Sigmoid colon (tissue), 6 donors: ENCODE measurements at regions not wholly inside any gene's neighbourhood (a gene's known extent, or its start where the extent isn't known, plus 50 kb on each side); places are given as distances from the start of the nearest gene placed in this dataset.

ENCODE experiments used
- DNase-seq: peaks from one replicate; pipeline ENCODE4 v3.0.0-alpha.2; 2019
- H3K27ac ChIP-seq, 4 donors: fragments of 200-600 bp; sonication (generic); one replicate each; pipeline ENCODE4 v1.5.1; 2016 to 2019; ENCODE audit warnings: mild to moderate bottlenecking in 1 of 4
- H3K27me3 ChIP-seq, 3 donors: fragments of 200-600 bp; sonication (generic); one replicate each; pipeline ENCODE4 v1.5.1; 2019; ENCODE audit warnings: mild to moderate bottlenecking in 1 of 3
- H3K36me3 ChIP-seq, 4 donors: fragments of 200-600 bp; sonication (generic); one replicate each; pipeline ENCODE4 v1.5.1; 2016 to 2019
- H3K4me1 ChIP-seq, 4 donors: fragments of 200-600 bp; sonication (generic); one replicate each; pipeline ENCODE4 v1.5.1; 2017 to 2019
- H3K4me3 ChIP-seq, 4 donors: fragments of 200-600 bp; sonication (generic); one replicate each; pipeline ENCODE4 v1.5.1; 2017 to 2019; ENCODE audit warnings: mild to moderate bottlenecking in 2 of 4, moderate library complexity in 1 of 4
- H3K9me3 ChIP-seq, 4 donors: fragments of 200-600 bp in 3 of 4; sonication (generic) in 3 of 4; one replicate each; pipeline versions ENCODE4 v1.5.1 to v1.6.1; 2013 to 2019
- CTCF ChIP-seq, 4 experiments: fragments of 450-650 bp in 3 of 4; fragments of 200-600 bp in 1 of 4; IDR thresholded peaks; one replicate each; pipeline ENCODE4 v1.5.1; 2016 to 2019; ENCODE audit warnings: antibody characterized with exemption in 4 of 4, mild to moderate bottlenecking in 3 of 4, moderate library complexity in 2 of 4
- EP300 ChIP-seq, 4 donors: sonication (generic); formaldehyde crosslinking; IDR thresholded peaks; one replicate each; pipeline ENCODE4 v1.6.1; 2017; ENCODE audit warnings: antibody characterized with exemption in 4 of 4
- POLR2A ChIP-seq, 2 donors: fragments of 450-650 bp; IDR thresholded peaks; one replicate each; pipeline ENCODE4 v1.6.1; 2016; ENCODE audit warnings: antibody characterized with exemption in 2 of 2, mild to moderate bottlenecking in 2 of 2, moderate library complexity in 2 of 2
- POLR2AphosphoS5 ChIP-seq, 4 donors: sonication (generic); formaldehyde crosslinking; IDR thresholded peaks; one replicate each; pipeline ENCODE4 v1.6.1; 2017; ENCODE audit warnings: antibody characterized with exemption in 4 of 4
- WGBS, 2 donors: extraction: QIAGEN DNeasy Blood & Tissue Kit; methylation state at CpG; one replicate each; pipeline ENCODE4 v1.1.7; 2013; 5-methylcytosine and 5-hydroxymethylcytosine counted together
- intact Hi-C: fragments of 100-400 bp; cut with DNase I; formaldehyde crosslinking; loops from one replicate; pipeline ENCODE4 v1.15.1; 2023
- donor health status: healthy with polysubstance abuse.
- donor health status: healthy.

GRCh38 chr1:104468282-104468681 is 718.6 kb downstream of the AMY1C start:
- no peaks in the 10 kb centered on the region for H3K36me3 ChIP-seq
- H3K4me1 ChIP-seq, result no peaks in the 10 kb centered on the region
- intact Hi-C loops, result no loop called here
- H3K27ac ChIP-seq, result no peak overlapping the region
- 80 to 85% methylated on average over 4 of the region's 4 CpGs for WGBS, 2 donors
- no peak overlapping the region for H3K4me3 ChIP-seq
- H3K9me3 ChIP-seq, result peaks cover 0 to 11% (median under 1%) of the 10 kb centered on the region in 4 donors
- peak; percentile 14 for DNase-seq
- H3K27me3 ChIP-seq, result no peaks in the 10 kb centered on the region
- TF ChIP-seq EP300 (IDR thresholded peaks at IDR 0.05) (no peak), POLR2A (IDR thresholded peaks at IDR 0.05) (no peak), POLR2AphosphoS5 (IDR thresholded peaks at IDR 0.05) (no peak), CTCF (IDR thresholded peaks at IDR 0.05) (no peak)

- H3K4me1 ChIP-seq, result no peaks in the 10 kb centered on the region
- DNase-seq, result no peak
- intact Hi-C loops, result no loop called here
- 46 to 56% methylated on average over 2 of the region's 2 CpGs for WGBS, 2 donors
- no peaks in the 10 kb centered on the region for H3K27me3 ChIP-seq
- TF ChIP-seq POLR2A (IDR thresholded peaks at IDR 0.05), result no peak
- no peak overlapping the region for H3K27ac ChIP-seq
- H3K4me3 ChIP-seq, result no peak overlapping the region
- H3K36me3 ChIP-seq, result no peaks in the 10 kb centered on the region
- H3K9me3 ChIP-seq, result no peaks in the 10 kb centered on the region
Observed at GRCh38 chr1:104476126-104476525, 726.4 kb downstream of the AMY1C start.

DNA sequence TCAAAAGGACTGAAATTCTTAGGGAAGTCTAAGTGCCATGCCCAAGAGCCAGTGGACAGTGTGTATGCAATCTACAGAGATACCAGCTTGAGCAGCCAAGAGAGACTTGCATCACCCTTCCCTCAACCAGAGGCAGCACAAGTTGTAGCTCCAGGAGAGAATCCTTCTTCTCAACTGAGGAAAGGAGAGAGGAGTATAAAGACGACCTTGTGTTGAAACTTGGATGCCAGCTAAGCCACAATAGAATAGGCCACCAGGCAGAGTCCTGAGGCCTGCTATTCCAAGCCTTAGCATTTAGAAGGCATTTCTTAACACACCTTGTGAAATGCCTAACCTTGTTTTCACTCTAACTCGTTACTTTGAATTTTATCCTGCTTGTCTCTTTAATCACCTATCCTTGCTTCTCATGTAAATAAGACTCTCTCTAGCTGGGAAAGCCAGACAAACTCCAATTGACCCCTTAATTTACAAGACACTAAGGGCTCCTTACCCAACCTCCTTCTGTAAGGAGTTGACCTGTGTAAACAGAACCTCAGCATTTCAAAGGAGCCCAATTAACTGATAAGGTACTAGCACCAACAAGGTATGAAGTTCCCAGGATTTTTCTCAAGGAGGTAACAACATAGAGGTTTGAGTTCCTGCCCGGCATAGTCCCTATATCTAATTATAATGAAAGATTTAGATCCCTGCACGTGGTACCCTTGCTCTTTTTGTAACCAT is 738.8 kb downstream of the AMY1C start:
- 19 to 44% methylated on average over 4 of the region's 4 CpGs for WGBS, 2 donors

DNA sequence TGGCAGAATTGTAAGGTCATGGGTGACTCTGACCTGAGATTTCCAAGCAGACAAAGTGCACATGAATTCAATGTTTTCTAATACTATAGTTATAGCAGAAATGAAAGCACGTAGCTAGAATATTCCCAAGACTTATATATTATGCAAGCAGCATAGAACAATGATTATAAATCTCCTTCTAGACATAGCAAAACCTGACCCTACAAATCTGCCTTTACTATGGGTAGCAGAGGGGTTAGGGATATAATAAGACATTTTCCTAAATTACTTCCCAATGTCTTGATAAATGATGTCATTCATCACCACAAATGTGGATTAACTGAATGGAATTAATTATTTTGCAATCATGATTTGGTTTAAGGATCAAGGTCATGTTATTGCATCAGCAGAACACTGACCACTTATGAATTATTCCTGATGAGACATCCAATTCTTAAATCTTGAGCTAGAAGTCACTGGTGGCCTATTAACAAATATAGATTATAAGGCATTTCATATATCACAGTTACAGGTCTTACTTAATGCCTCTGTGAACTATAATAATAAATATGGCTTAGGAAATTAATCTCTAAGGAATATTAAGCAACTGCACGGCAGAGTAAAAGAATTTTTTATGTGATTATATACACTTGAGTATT is 776.6 kb downstream of the AMY1C start:
- Histone ChIP-seq H3K9me3 (no peaks in the 10 kb centered on the region), H3K36me3 (no peaks in the 10 kb centered on the region), H3K27ac (no peak overlapping the region), H3K27me3 (no peaks in the 10 kb centered on the region), H3K4me3 (no peak overlapping the region), H3K4me1 (no peaks in the 10 kb centered on the region)
- WGBS, 2 donors, result 69 to 76% methylated on average over 2 of the region's 2 CpGs
- no peak for DNase-seq
- no peak for TF ChIP-seq POLR2AphosphoS5 (IDR thresholded peaks at IDR 0.05)
- no peak for TF ChIP-seq POLR2A (IDR thresholded peaks at IDR 0.05)
- no peak for TF ChIP-seq CTCF (IDR thresholded peaks at IDR 0.05)
- no peak for TF ChIP-seq EP300 (IDR thresholded peaks at IDR 0.05)
- intact Hi-C loops, result no loop called here

More for the DNA sequence above, 738.8 kb downstream of the AMY1C start:
- no peak overlapping the region for H3K27ac ChIP-seq
- H3K27me3 ChIP-seq, result no peaks in the 10 kb centered on the region
- no peaks in the 10 kb centered on the region for H3K36me3 ChIP-seq
- DNase-seq, result no peak
- H3K4me1 ChIP-seq, result no peaks in the 10 kb centered on the region
- intact Hi-C loops, result no loop called here
- H3K9me3 ChIP-seq, result peaks cover 0 to 4% (median 0%) of the 10 kb centered on the region in 4 donors
- H3K4me3 ChIP-seq, result no peak overlapping the region
- TF ChIP-seq CTCF (IDR thresholded peaks at IDR 0.05) (no peak), POLR2A (IDR thresholded peaks at IDR 0.05) (no peak), EP300 (IDR thresholded peaks at IDR 0.05) (no peak), POLR2AphosphoS5 (IDR thresholded peaks at IDR 0.05) (no peak)

- DNase-seq, result no peak
- intact Hi-C loops, result no loop called here
- Histone ChIP-seq H3K27me3 (no peaks in the 10 kb centered on the region), H3K36me3 (no peaks in the 10 kb centered on the region), H3K27ac (no peak overlapping the region), H3K9me3 (no peaks in the 10 kb centered on the region), H3K4me1 (no peaks in the 10 kb centered on the region), H3K4me3 (no peak overlapping the region)
- 89% methylated on average over 2 of the region's 2 CpGs for WGBS, 2 donors
- TF ChIP-seq POLR2AphosphoS5 (IDR thresholded peaks at IDR 0.05) (no peak), POLR2A (IDR thresholded peaks at IDR 0.05) (no peak), CTCF (IDR thresholded peaks at IDR 0.05) (no peak), EP300 (IDR thresholded peaks at IDR 0.05) (no peak)
Observed at GRCh38 chr1:104531990-104532389, 782.3 kb downstream of the AMY1C start.
